SIG-M5 treated with dmso at 0.1 percent for 504 hours (cell line): ENCODE measurements at regions not wholly inside any gene's neighbourhood (a gene's known extent, or its start where the extent isn't known, plus 50 kb on each side); places are given as distances from the start of the nearest gene placed in this dataset.
"Not testable (repeated sequence)": the region's sequence is repeated elsewhere in the genome, so short reads cannot be mapped to it uniquely, and the experiment has no call there.

Experiments used
- DNase-seq: peaks from one replicate; lab custom pipeline; 2025; ENCODE audit not compliant: unreplicated experiment; lab: John Stamatoyannopoulos, UW

GRCh38 chr2:136331226-136331625, 213.3 kb upstream of the CXCR4 start:
- peak; percentile 24 for DNase-seq

- no peak for DNase-seq
These were observed 210.4 kb upstream of the CXCR4 start for GRCh38 chr2:136328207-136328795.

- peak; percentile 45 for DNase-seq
These were observed 209.4 kb upstream of the CXCR4 start for GRCh38 chr2:136327162-136327852.

- DNase-seq: peak; percentile 20
These were observed 207.9 kb upstream of the CXCR4 start for GRCh38 chr2:136325844-136326331.

GRCh38 chr2:136324966-136325365, 207.0 kb upstream of the CXCR4 start:
- DNase-seq: peak; percentile 96

- DNase-seq: no peak
These were observed 206.0 kb upstream of the CXCR4 start for GRCh38 chr2:136323935-136324334.

- DNase-seq: no peak
These were observed 205.2 kb upstream of the CXCR4 start for GRCh38 chr2:136323195-136323594.

GRCh38 chr2:136322428-136322827, 204.5 kb upstream of the CXCR4 start:
- DNase-seq: peak; percentile 52

GRCh38 chr2:136319651-136320050, 201.7 kb upstream of the CXCR4 start:
- no peak for DNase-seq

- peak; percentile 49 for DNase-seq
These were observed 201.3 kb upstream of the CXCR4 start for GRCh38 chr2:136319237-136319636.

- DNase-seq: no peak
These were observed 196.3 kb upstream of the CXCR4 start for GRCh38 chr2:136314240-136314639.

- DNase-seq: not testable (repeated sequence)
These were observed 194.6 kb upstream of the CXCR4 start for GRCh38 chr2:136312568-136312967.

GRCh38 chr2:136310797-136311603, 193.1 kb upstream of the CXCR4 start:
- DNase-seq: peak; percentile 5

GRCh38 chr2:136310005-136310495, 192.1 kb upstream of the CXCR4 start:
- no peak for DNase-seq

GRCh38 chr2:136308611-136309010, 190.7 kb upstream of the CXCR4 start:
- DNase-seq: no peak

GRCh38 chr2:136306836-136307235, 188.9 kb upstream of the CXCR4 start:
- no peak for DNase-seq

- no peak for DNase-seq
These were observed 187.7 kb upstream of the CXCR4 start for GRCh38 chr2:136305517-136306192.

- no peak for DNase-seq
These were observed 183.1 kb upstream of the CXCR4 start for GRCh38 chr2:136301006-136301405.

GRCh38 chr2:136298631-136299030, 180.7 kb upstream of the CXCR4 start:
- no peak for DNase-seq

GRCh38 chr2:136297994-136298393, 180.0 kb upstream of the CXCR4 start:
- no peak for DNase-seq

- no peak for DNase-seq
These were observed 179.4 kb upstream of the CXCR4 start for GRCh38 chr2:136297312-136297711.
